Cardiac muscle cell (in vitro differentiated cells and primary cell): ENCODE measurements at regions not wholly inside any gene's neighbourhood (a gene's known extent, or its start where the extent isn't known, plus 50 kb on each side); places are given as distances from the start of the nearest gene placed in this dataset.

Experiments used
- DNase-seq, 2 donors: peaks; one replicate each; pipeline versions ENCODE4 v3.0.0 to v3.0.0-alpha.2; 2010 to 2017; ENCODE audit warnings: low read depth in 1 of 2, low spot score in 1 of 2
- H3K27ac ChIP-seq: fragments of 200-600 bp; sonication (generic); 2 replicates; pipeline ENCODE4 v1.5.1; 2016
- H3K27me3 ChIP-seq: fragments of 200-600 bp; sonication (generic); 2 replicates; pipeline ENCODE4 v1.6.0; 2016; ENCODE audit warnings: control low read depth
- H3K36me3 ChIP-seq: fragments of 200-600 bp; sonication (generic); 2 replicates; pipeline ENCODE4 v1.5.1; 2016; ENCODE audit warnings: control low read depth
- H3K4me1 ChIP-seq: fragments of 200-600 bp; sonication (generic); 2 replicates; pipeline ENCODE4 v1.8.1; 2017; ENCODE audit warnings: low read depth, mild to moderate bottlenecking, mixed run types
- H3K4me3 ChIP-seq: fragments of 200-600 bp; sonication (generic); 2 replicates; pipeline ENCODE4 v1.5.1; 2016; ENCODE audit warnings: mild to moderate bottlenecking
- H3K9me3 ChIP-seq: fragments of 200-600 bp; sonication (generic); 2 replicates; pipeline ENCODE4 v1.5.1; 2017; ENCODE audit warnings: low read depth, mild to moderate bottlenecking, control low read depth
- TF ChIP-seq, protein P1 (sequence below): IDR thresholded peaks from 2 replicates; pipeline ENCODE4 v1.5.1; 2012; ENCODE audit warnings: low read depth, mild to moderate bottlenecking, low read length

DNA sequence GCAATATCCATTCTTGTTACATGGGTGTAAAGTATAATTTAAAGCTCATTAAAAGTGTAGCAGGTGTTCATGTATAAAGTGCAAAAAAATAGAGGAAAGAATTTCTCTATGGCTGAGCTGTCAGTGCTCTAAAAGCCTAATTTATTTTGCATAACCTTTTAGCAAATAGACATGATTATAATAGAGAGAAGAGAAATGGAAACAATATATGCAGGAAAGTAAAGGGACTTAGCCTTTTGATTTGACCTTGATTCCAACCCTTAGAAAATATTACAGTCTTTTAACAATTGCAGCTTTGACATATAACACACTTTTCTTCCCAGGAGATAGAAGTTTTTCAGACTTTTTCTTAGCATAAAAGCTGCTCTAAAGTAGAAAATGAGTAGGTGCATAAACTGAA lies 978.3 kb downstream of the PCDH18 start:
- no peak overlapping the region for H3K27ac ChIP-seq
- TF ChIP-seq, protein P1, sequence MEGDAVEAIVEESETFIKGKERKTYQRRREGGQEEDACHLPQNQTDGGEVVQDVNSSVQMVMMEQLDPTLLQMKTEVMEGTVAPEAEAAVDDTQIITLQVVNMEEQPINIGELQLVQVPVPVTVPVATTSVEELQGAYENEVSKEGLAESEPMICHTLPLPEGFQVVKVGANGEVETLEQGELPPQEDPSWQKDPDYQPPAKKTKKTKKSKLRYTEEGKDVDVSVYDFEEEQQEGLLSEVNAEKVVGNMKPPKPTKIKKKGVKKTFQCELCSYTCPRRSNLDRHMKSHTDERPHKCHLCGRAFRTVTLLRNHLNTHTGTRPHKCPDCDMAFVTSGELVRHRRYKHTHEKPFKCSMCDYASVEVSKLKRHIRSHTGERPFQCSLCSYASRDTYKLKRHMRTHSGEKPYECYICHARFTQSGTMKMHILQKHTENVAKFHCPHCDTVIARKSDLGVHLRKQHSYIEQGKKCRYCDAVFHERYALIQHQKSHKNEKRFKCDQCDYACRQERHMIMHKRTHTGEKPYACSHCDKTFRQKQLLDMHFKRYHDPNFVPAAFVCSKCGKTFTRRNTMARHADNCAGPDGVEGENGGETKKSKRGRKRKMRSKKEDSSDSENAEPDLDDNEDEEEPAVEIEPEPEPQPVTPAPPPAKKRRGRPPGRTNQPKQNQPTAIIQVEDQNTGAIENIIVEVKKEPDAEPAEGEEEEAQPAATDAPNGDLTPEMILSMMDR = no peak
- H3K27me3 ChIP-seq = no peaks in the 10 kb centered on the region
- H3K36me3 ChIP-seq = no peaks in the 10 kb centered on the region
- DNase-seq = no peak
- H3K9me3 ChIP-seq = no peaks in the 10 kb centered on the region
- no peak overlapping the region for H3K4me3 ChIP-seq
- no peaks in the 10 kb centered on the region for H3K4me1 ChIP-seq

DNA sequence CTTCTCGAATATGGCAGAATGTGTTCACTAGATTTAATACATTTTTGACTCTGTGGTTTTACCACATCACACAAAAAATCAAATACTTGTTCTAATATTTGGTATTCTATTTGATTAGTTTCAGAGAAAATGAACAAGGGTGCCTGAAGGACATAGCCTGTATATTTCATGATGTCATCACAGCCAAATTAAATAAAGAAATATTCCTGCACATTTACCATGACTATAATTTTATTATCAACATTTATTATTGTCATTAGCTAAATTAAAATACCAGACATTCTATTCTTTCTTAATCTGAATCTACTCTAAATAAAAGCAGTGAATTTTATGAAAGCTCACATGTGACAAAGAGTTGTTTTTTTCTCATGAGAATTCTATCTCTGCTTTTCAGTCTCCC lies 980.5 kb downstream of the PCDH18 start:
- Histone ChIP-seq H3K9me3 (no peaks in the 10 kb centered on the region), H3K36me3 (no peaks in the 10 kb centered on the region), H3K27me3 (no peaks in the 10 kb centered on the region), H3K4me3 (no peak overlapping the region), H3K4me1 (no peaks in the 10 kb centered on the region), H3K27ac (no peak overlapping the region)
- TF ChIP-seq, protein P1 = no peak
- DNase-seq = no peak

DNA sequence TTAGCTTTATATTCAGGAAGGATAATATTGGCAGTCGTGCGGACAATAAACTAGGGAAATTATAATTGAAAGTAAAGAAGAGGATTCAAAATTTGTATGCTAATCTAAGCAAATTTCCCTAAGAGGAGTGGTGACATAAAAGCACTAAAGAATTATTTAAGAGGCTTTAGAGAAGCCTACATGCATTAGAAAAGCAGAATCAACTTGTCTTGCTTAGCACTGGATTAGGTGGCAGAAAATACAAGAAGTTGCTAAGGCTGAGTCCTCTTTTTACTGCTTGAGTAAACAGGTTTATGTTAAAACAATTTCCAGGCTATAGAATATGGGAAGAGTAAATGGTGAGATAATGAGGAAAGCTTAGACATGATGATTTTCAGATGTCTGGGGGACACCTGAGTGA lies 991.5 kb downstream of the PCDH18 start:
- H3K9me3 ChIP-seq = no peaks in the 10 kb centered on the region
- H3K27me3 ChIP-seq = no peaks in the 10 kb centered on the region
- no peak overlapping the region for H3K4me3 ChIP-seq
- TF ChIP-seq, protein P1 = no peak
- no peaks in the 10 kb centered on the region for H3K4me1 ChIP-seq
- DNase-seq = no peak
- H3K36me3 ChIP-seq = no peaks in the 10 kb centered on the region
- H3K27ac ChIP-seq = no peak overlapping the region

DNA sequence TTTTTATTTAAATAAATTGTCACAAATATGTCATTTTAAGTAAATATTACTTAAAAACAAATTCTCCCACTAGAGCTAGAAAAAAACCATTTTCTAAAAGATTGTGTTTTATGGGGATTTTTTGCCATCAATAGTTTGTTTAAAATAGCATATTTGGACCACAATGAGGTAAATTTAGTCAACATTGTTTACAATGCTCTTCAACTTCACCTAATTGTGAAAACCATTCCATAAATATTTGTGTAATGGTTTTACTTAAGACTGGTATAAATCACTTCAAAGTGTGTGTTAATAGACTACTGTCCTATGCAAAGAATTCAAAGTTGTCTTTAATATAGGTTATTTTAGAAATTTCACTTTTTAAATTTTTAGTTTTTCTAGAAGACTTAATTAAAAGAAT lies 1004.2 kb downstream of the PCDH18 start:
- no peak for DNase-seq
- no peaks in the 10 kb centered on the region for H3K36me3 ChIP-seq
- H3K27ac ChIP-seq = no peak overlapping the region
- TF ChIP-seq, protein P1 = no peak
- H3K4me3 ChIP-seq = no peak overlapping the region
- no peaks in the 10 kb centered on the region for H3K4me1 ChIP-seq
- no peaks in the 10 kb centered on the region for H3K9me3 ChIP-seq
- H3K27me3 ChIP-seq = no peaks in the 10 kb centered on the region

DNA sequence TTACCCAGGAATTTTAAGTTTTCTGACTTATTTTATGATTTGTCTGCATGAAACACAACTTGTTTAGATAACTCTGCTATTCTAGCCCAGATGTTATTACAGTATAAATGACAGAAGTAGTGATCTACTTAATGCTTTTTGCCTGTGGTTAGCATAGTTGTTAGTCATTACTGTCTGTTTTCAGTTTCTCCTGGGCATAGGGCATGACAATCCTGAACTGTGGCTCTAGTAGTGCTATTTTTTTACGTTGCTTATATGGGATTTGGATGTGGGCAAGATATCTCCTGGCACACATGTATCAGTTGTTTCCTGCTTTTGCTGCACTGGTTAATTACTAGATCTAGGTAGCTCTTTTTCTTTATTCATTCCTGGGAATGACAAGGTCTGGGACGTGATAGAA lies 1005.8 kb downstream of the PCDH18 start:
- Histone ChIP-seq H3K36me3 (no peaks in the 10 kb centered on the region), H3K4me3 (no peak overlapping the region), H3K4me1 (no peaks in the 10 kb centered on the region), H3K27me3 (no peaks in the 10 kb centered on the region), H3K9me3 (no peaks in the 10 kb centered on the region), H3K27ac (no peak overlapping the region)
- DNase-seq = no peak
- TF ChIP-seq, protein P1 = no peak

DNA sequence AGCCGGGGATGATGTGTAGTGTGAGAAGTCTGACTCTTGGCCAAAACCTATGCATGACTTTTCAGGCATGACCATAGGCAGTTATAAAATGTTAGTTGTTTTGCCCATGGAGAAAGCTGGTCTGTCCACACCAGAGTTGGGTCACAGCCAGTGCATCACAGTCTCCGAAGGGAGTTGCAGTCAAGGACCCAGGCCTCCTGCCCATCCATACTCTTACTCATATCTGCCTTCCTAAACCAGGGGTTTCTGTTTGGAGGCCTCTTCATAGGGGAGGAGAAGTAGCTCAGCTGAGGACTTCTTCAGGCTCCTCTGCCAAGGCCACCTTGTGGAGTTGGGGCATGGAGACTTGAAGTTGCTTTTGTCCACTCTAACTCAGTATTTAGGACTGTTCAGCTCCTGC lies 1008.3 kb downstream of the PCDH18 start:
- H3K27me3 ChIP-seq = no peaks in the 10 kb centered on the region
- H3K27ac ChIP-seq = no peak overlapping the region
- no peaks in the 10 kb centered on the region for H3K9me3 ChIP-seq
- H3K36me3 ChIP-seq = no peaks in the 10 kb centered on the region
- DNase-seq = no peak
- TF ChIP-seq, protein P1 = no peak
- H3K4me1 ChIP-seq = no peaks in the 10 kb centered on the region
- H3K4me3 ChIP-seq = no peak overlapping the region
